CD14-positive monocyte (primary cell): ENCODE measurements at regions not wholly inside any gene's neighbourhood (a gene's known extent, or its start where the extent isn't known, plus 50 kb on each side); places are given as distances from the start of the nearest gene placed in this dataset.

Experiments
- DNase-seq, 3 donors: peaks; one replicate each; pipeline ENCODE4 v3.0.0-alpha.2; 2011 to 2022
- H2AFZ ChIP-seq: 2 replicates; pipeline ENCODE4 v1.6.0; 2012; ENCODE audit warnings: mild to moderate bottlenecking, low read depth, low read length, inconsistent platforms; ENCODE audit not compliant: insufficient read depth, poor library complexity, severe bottlenecking
- H3K27ac ChIP-seq, 2 donors: 1 replicate in 1 of 2; 2 replicates in 1 of 2; pipeline ENCODE4 v1.5.1; 2012 to 2013; ENCODE audit warnings: low read length in 2 of 2, control low read depth in 1 of 2, inconsistent platforms in 1 of 2, low read depth in 1 of 2, mild to moderate bottlenecking in 1 of 2
- H3K27me3 ChIP-seq, 2 donors: one replicate each; pipeline versions ENCODE4 v1.6.0 to v1.6.1; 2011 to 2013; ENCODE audit warnings: low read length in 2 of 2; ENCODE audit not compliant: control insufficient read depth in 2 of 2, insufficient read depth in 2 of 2
- H3K36me3 ChIP-seq, 2 donors: replicated peaks in 1 of 2; 1 replicate in 1 of 2; 2 replicates in 1 of 2; pipeline versions ENCODE4 v1.5.1 to v1.6.1; 2012 to 2013; ENCODE audit warnings: low read length in 2 of 2, control low read depth in 1 of 2, inconsistent platforms in 1 of 2, mild to moderate bottlenecking in 1 of 2; ENCODE audit not compliant: insufficient read depth in 2 of 2, control insufficient read depth in 1 of 2
- H3K4me1 ChIP-seq, 2 donors: 1 replicate in 1 of 2; 2 replicates in 1 of 2; pipeline versions ENCODE4 v1.5.1 to v1.6.1; 2012 to 2013; ENCODE audit warnings: low read length in 2 of 2, control low read depth in 1 of 2, inconsistent platforms in 1 of 2, mild to moderate bottlenecking in 1 of 2, moderate library complexity in 1 of 2; ENCODE audit not compliant: insufficient read depth in 2 of 2, control insufficient read depth in 1 of 2
- H3K4me2 ChIP-seq: replicated peaks from 2 replicates; pipeline ENCODE3; 2012; ENCODE audit warnings: low read length, moderate library complexity, mild to moderate bottlenecking; ENCODE audit not compliant: poor library complexity, severe bottlenecking; ENCODE audit errors: extremely low read depth
- H3K4me3 ChIP-seq, 3 experiments: fragments of 200-600 bp in 1 of 3; sonication (generic) in 1 of 3; replicated peaks in 1 of 3; 1 replicate in 2 of 3; 2 replicates in 1 of 3; pipeline ENCODE4 v1.5.1; 2011 to 2013; ENCODE audit warnings: low read length in 3 of 3, mild to moderate bottlenecking in 3 of 3, control low read depth in 2 of 3, low read depth in 2 of 3, inconsistent platforms in 1 of 3, moderate library complexity in 1 of 3
- H3K79me2 ChIP-seq: 2 replicates; pipeline ENCODE4 v1.6.0; 2012; ENCODE audit warnings: mild to moderate bottlenecking, control low read depth, inconsistent platforms, low read length, moderate library complexity; ENCODE audit not compliant: insufficient read depth
- H3K9ac ChIP-seq: 2 replicates; pipeline ENCODE4 v1.6.0; 2017; ENCODE audit warnings: low read length, mild to moderate bottlenecking; ENCODE audit not compliant: insufficient read depth, poor library complexity, severe bottlenecking
- H3K9me3 ChIP-seq, 2 donors: replicated peaks in 1 of 2; 1 replicate in 1 of 2; 2 replicates in 1 of 2; pipeline versions ENCODE4 v1.5.1 to v1.6.1; 2012 to 2013; ENCODE audit warnings: low read length in 2 of 2, control low read depth in 1 of 2; ENCODE audit not compliant: control insufficient read depth in 1 of 2, insufficient read depth in 1 of 2
- H4K20me1 ChIP-seq: 2 replicates; pipeline ENCODE4 v1.6.0; 2012; ENCODE audit warnings: mild to moderate bottlenecking, low read length, control low read depth, moderate library complexity; ENCODE audit not compliant: insufficient read depth
- H3K27ac Mint-ChIP-seq, 7 donors: one replicate each; pipeline ENCODE4 v1.8.0; 2020; ENCODE audit warnings: mild to moderate bottlenecking in 7 of 7, mixed read lengths in 7 of 7, moderate library complexity in 6 of 7, inconsistent platforms in 2 of 7
- H3K27me3 Mint-ChIP-seq, 3 donors: one replicate each; pipeline ENCODE4 v1.8.0; 2021 to 2022; ENCODE audit warnings: low read depth in 3 of 3, mild to moderate bottlenecking in 3 of 3, mixed read lengths in 3 of 3, moderate library complexity in 3 of 3, inconsistent platforms in 1 of 3
- H3K36me3 Mint-ChIP-seq, 2 donors: one replicate each; pipeline ENCODE4 v1.8.0; 2020; ENCODE audit warnings: mixed read lengths in 2 of 2, inconsistent platforms in 1 of 2, mild to moderate bottlenecking in 1 of 2
- H3K4me1 Mint-ChIP-seq: one replicate; pipeline ENCODE4 v1.8.0; 2020; ENCODE audit warnings: mild to moderate bottlenecking, mixed read lengths
- H3K4me3 Mint-ChIP-seq, 2 donors: one replicate each; pipeline ENCODE4 v1.8.0; 2020; ENCODE audit warnings: mild to moderate bottlenecking in 2 of 2, mixed read lengths in 2 of 2, moderate library complexity in 1 of 2
- H3K9me3 Mint-ChIP-seq, 7 donors: one replicate each; pipeline ENCODE4 v1.8.0; 2020 to 2022; ENCODE audit warnings: mixed read lengths in 7 of 7, mild to moderate bottlenecking in 6 of 7, moderate library complexity in 6 of 7, inconsistent platforms in 2 of 7
- whole genome bisulfite sequencing: methylation state at CpG from one replicate; pipeline ENCODE4 v1.1.5; 2013; ENCODE audit warnings: missing lambda C conversion rate; ENCODE audit not compliant: insufficient coverage; 5-methylcytosine and 5-hydroxymethylcytosine counted together
- intact Hi-C, 2 donors: fragments of 100-400 bp; cut with micrococcal nuclease; formaldehyde crosslinking; loops; one replicate each; pipeline versions ENCODE4 v1.15.0 to v1.15.1; 2023
- TF ChIP-seq, protein P1 (sequence below): fragments of 200-600 bp; IDR thresholded peaks from one replicate; pipeline ENCODE4 v1.8.0; 2022; ENCODE audit warnings: antibody characterized with exemption, mild to moderate bottlenecking

DNA sequence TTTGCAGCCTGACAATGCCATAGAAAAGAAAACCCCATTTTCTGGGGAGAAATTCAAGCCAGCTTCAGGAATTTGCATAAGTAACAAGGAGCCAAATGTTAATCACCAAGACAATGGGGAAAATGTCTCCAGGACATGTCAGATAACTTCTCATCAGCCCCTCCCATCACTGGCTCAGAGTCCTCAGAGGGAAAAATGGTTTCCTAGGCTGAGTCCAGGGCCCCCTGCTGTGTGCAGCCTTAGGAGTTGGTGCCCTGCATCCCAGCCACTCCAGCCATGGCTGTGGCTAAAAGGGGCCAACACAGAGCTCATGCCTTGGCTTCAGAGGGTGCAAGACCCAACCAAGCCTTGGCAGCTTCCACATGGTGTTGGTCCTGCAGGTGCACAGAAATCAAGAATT is 63.7 kb upstream of the FANCL start:
- intact Hi-C loops, result no loop called here
- H3K27me3 Mint-ChIP-seq, result no peaks in the 10 kb centered on the region
- TF ChIP-seq, protein P1, sequence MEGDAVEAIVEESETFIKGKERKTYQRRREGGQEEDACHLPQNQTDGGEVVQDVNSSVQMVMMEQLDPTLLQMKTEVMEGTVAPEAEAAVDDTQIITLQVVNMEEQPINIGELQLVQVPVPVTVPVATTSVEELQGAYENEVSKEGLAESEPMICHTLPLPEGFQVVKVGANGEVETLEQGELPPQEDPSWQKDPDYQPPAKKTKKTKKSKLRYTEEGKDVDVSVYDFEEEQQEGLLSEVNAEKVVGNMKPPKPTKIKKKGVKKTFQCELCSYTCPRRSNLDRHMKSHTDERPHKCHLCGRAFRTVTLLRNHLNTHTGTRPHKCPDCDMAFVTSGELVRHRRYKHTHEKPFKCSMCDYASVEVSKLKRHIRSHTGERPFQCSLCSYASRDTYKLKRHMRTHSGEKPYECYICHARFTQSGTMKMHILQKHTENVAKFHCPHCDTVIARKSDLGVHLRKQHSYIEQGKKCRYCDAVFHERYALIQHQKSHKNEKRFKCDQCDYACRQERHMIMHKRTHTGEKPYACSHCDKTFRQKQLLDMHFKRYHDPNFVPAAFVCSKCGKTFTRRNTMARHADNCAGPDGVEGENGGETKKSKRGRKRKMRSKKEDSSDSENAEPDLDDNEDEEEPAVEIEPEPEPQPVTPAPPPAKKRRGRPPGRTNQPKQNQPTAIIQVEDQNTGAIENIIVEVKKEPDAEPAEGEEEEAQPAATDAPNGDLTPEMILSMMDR, result no peak
- Histone ChIP-seq H3K79me2 (no peaks in the 10 kb centered on the region), H3K9me3 (no peaks in the 10 kb centered on the region), H3K27ac (no peak overlapping the region), H4K20me1 (no peaks in the 10 kb centered on the region), H3K27me3 (no peaks in the 10 kb centered on the region), H3K4me3 (no peak overlapping the region), H3K9ac (no peak overlapping the region), H2AFZ (no peak overlapping the region), H3K36me3 (no peaks in the 10 kb centered on the region), H3K4me2 (no peak overlapping the region), H3K4me1 (no peaks in the 10 kb centered on the region)
- H3K27ac Mint-ChIP-seq, result no peak overlapping the region
- H3K4me1 Mint-ChIP-seq, result no peaks in the 10 kb centered on the region
- no peak for DNase-seq
- no peaks in the 10 kb centered on the region for H3K36me3 Mint-ChIP-seq
- H3K9me3 Mint-ChIP-seq, result peaks cover 0 to 10% (median 2%) of the 10 kb centered on the region in 7 donors
- H3K4me3 Mint-ChIP-seq, result no peak overlapping the region

DNA sequence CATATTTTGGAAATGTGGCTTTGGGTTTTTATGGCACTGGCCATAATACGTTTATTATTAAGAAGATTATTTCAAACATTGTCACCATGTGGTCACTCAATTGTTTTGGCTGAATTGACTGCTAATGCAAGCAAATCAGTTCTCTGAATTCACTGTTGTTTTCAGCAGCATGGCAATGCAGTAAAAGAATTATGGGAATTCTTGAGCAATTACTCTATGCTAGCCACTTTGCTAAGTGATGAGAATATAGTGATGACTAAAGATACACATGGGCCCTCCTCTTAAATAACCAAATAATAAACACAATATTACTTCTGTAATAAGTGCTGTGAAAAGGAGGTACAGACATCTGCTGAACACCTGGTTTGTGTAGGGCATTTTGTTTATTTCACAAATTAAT is 58.0 kb upstream of the FANCL start:
- H3K36me3 Mint-ChIP-seq, result no peaks in the 10 kb centered on the region
- WGBS, result no CpG with 5 or more reads among the region's 1 CpG
- H3K9me3 ChIP-seq, result no peaks in the 10 kb centered on the region
- no peak overlapping the region for H3K27ac Mint-ChIP-seq
- H3K4me3 ChIP-seq, result no peak overlapping the region
- H3K4me1 ChIP-seq, result no peaks in the 10 kb centered on the region
- TF ChIP-seq, protein P1, result no peak
- intact Hi-C loops, result no loop called here
- no peak overlapping the region for H3K9ac ChIP-seq
- H3K4me3 Mint-ChIP-seq, result no peak overlapping the region
- H3K4me1 Mint-ChIP-seq, result no peaks in the 10 kb centered on the region
- H3K27me3 ChIP-seq, result no peaks in the 10 kb centered on the region
- H3K36me3 ChIP-seq, result no peaks in the 10 kb centered on the region
- H3K9me3 Mint-ChIP-seq, result peaks cover 0 to 5% (median 0%) of the 10 kb centered on the region in 7 donors
- no peaks in the 10 kb centered on the region for H4K20me1 ChIP-seq
- no peaks in the 10 kb centered on the region for H3K79me2 ChIP-seq
- no peak overlapping the region for H3K27ac ChIP-seq
- DNase-seq, result no peak
- H2AFZ ChIP-seq, result no peak overlapping the region
- H3K27me3 Mint-ChIP-seq, result no peaks in the 10 kb centered on the region
- H3K4me2 ChIP-seq, result no peak overlapping the region
